OCI-LY3 (cell line): ENCODE measurements at regions not wholly inside any gene's neighbourhood (a gene's known extent, or its start where the extent isn't known, plus 50 kb on each side); places are given as distances from the start of the nearest gene placed in this dataset.

Source experiments
- H2AFZ ChIP-seq: fragments of 200-600, 300-600 bp; shearing (Covaris generic); 2 replicates; pipeline ENCODE4 v1.6.0; 2014; ENCODE audit warnings: antibody characterized with exemption, low read depth, low read length
- H3K27ac ChIP-seq: fragments of 200-600, 300-600 bp; sonication (generic); 2 replicates; pipeline ENCODE4 v1.5.1; 2014; ENCODE audit warnings: mild to moderate bottlenecking, low read length, moderate library complexity, mixed read lengths
- H3K27me3 ChIP-seq: fragments of 200-600, 300-600 bp; sonication (generic); 2 replicates; pipeline ENCODE4 v1.6.1; 2014; ENCODE audit warnings: low read depth, low read length, mixed read lengths
- H3K36me3 ChIP-seq: fragments of 200-600, 300-600 bp; sonication (generic); replicated peaks from 2 replicates; pipeline ENCODE3; 2014; ENCODE audit warnings: low read depth, low read length, mixed read lengths
- H3K4me1 ChIP-seq: fragments of 300-600, 200-600 bp; sonication (generic); 2 replicates; pipeline ENCODE4 v1.6.1; 2014; ENCODE audit warnings: low read length, mixed read lengths
- H3K4me2 ChIP-seq: fragments of 200-600, 300-600 bp; sonication (generic); 2 replicates; pipeline ENCODE4 v1.6.1; 2014; ENCODE audit warnings: low read length, mixed read lengths
- H3K4me3 ChIP-seq: fragments of 300-600, 200-600 bp; sonication (generic); 2 replicates; pipeline ENCODE4 v1.5.1; 2014; ENCODE audit warnings: antibody characterized with exemption, mild to moderate bottlenecking, low read length, moderate library complexity
- H3K79me2 ChIP-seq: fragments of 300-600, 200-600 bp; shearing (Covaris generic); 2 replicates; pipeline ENCODE4 v1.6.1; 2014; ENCODE audit warnings: mild to moderate bottlenecking, low read length, mixed read lengths
- H3K9ac ChIP-seq: fragments of 300-600, 200-600 bp; shearing (Covaris generic); 2 replicates; pipeline ENCODE4 v1.6.0; 2014; ENCODE audit warnings: mild to moderate bottlenecking, low read length, moderate library complexity
- H3K9me3 ChIP-seq: fragments of 200-600, 300-600 bp; shearing (Covaris generic); 2 replicates; pipeline ENCODE4 v1.6.1; 2014; ENCODE audit warnings: low read length, mixed read lengths; ENCODE audit not compliant: insufficient read depth
- H4K20me1 ChIP-seq: fragments of 200-600, 300-600 bp; sonication (generic); 2 replicates; pipeline ENCODE4 v1.6.1; 2016; ENCODE audit warnings: low read length, mixed read lengths; ENCODE audit not compliant: insufficient read depth
- EZH2phosphoT487 ChIP-seq: fragments of 200-600 bp; shearing (Covaris generic); IDR thresholded peaks from 2 replicates; pipeline ENCODE4 v1.6.1; 2018; ENCODE audit warnings: antibody characterized with exemption, mixed run types, low read depth
- TF ChIP-seq, protein P1 (sequence below): fragments of 200-600, 300-600 bp; sonication (generic); IDR thresholded peaks from 2 replicates; pipeline ENCODE4 v1.5.1; 2014; ENCODE audit warnings: antibody characterized with exemption, low read length, low read depth

DNA sequence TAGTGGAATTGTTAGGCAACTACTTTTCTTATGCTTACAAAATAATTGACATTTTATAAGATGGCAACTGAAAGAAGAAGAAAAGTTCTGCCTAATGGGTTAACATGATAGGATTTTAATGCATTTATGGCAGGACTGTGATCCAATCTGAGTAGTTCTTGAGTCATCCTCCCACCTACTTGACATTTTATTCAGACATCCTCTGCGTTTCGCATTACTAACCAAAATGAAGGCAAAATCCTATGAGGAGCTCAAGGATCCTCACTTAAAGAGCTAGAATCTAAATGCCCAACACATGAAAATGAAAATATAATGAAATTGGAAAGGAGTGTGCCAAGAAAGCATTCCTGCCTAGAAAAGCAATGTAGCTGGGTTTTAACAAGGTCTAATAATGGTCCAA lies 581.1 kb upstream of the SEMA6D start:
- Histone ChIP-seq H3K27ac (no peak overlapping the region), H3K4me3 (no peak overlapping the region), H3K4me1 (no peaks in the 10 kb centered on the region), H3K36me3 (no peaks in the 10 kb centered on the region), H3K9me3 (no peaks in the 10 kb centered on the region), H2AFZ (no peak overlapping the region), H3K79me2 (no peaks in the 10 kb centered on the region), H3K4me2 (no peak overlapping the region), H4K20me1 (no peaks in the 10 kb centered on the region), H3K9ac (no peak overlapping the region), H3K27me3 (no peaks in the 10 kb centered on the region)
- TF ChIP-seq, protein P1, sequence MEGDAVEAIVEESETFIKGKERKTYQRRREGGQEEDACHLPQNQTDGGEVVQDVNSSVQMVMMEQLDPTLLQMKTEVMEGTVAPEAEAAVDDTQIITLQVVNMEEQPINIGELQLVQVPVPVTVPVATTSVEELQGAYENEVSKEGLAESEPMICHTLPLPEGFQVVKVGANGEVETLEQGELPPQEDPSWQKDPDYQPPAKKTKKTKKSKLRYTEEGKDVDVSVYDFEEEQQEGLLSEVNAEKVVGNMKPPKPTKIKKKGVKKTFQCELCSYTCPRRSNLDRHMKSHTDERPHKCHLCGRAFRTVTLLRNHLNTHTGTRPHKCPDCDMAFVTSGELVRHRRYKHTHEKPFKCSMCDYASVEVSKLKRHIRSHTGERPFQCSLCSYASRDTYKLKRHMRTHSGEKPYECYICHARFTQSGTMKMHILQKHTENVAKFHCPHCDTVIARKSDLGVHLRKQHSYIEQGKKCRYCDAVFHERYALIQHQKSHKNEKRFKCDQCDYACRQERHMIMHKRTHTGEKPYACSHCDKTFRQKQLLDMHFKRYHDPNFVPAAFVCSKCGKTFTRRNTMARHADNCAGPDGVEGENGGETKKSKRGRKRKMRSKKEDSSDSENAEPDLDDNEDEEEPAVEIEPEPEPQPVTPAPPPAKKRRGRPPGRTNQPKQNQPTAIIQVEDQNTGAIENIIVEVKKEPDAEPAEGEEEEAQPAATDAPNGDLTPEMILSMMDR = no peak
- TF ChIP-seq EZH2phosphoT487 = no peak

DNA sequence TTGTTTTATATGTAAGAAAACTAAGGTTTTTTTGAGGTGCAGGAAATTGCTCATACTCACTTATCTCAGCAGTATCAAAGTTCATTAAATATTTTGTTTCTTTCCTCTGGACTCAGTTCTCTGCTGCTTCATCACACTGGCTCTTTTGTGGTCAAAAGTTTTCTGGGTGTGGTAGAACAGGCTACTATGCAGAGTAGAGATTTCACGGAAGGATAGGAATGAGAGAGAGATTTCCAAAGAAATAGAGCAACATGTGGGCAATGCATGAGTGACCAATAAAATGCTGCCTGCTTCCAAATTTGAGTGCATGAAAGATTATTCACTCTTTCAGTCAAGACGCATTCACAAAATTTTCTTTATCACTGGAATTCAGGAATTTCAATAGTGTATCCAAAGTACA lies 577.3 kb upstream of the SEMA6D start:
- H3K4me2 ChIP-seq = no peak overlapping the region
- H4K20me1 ChIP-seq = no peaks in the 10 kb centered on the region
- H3K9ac ChIP-seq = no peak overlapping the region
- no peaks in the 10 kb centered on the region for H3K27me3 ChIP-seq
- no peaks in the 10 kb centered on the region for H3K36me3 ChIP-seq
- no peak for TF ChIP-seq EZH2phosphoT487
- TF ChIP-seq, protein P1 = no peak
- no peak overlapping the region for H3K4me3 ChIP-seq
- H3K4me1 ChIP-seq = no peaks in the 10 kb centered on the region
- H2AFZ ChIP-seq = no peak overlapping the region
- no peak overlapping the region for H3K27ac ChIP-seq
- H3K9me3 ChIP-seq = no peaks in the 10 kb centered on the region
- H3K79me2 ChIP-seq = no peaks in the 10 kb centered on the region

DNA sequence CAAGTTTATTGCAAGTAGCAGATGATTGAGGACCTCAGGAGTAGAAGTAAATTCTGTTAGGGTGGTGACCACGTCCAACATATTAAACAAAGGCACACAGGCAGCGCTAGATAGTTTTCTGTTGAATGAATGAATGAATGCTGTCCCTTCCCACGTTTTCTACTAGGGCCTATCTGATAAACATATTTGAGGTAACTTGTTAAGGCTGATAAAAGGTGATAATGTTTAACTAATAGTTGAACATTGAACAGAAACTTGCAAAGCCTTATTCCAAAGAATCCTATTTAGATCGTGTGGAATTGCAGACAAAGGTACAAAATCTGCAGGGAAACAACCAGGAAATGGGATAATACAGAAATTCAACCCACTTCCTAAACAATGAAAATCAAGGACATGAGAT lies 559.5 kb upstream of the SEMA6D start:
- Histone ChIP-seq H2AFZ (no peak overlapping the region), H3K4me3 (no peak overlapping the region), H3K79me2 (no peaks in the 10 kb centered on the region), H4K20me1 (no peaks in the 10 kb centered on the region), H3K9ac (no peak overlapping the region), H3K9me3 (no peaks in the 10 kb centered on the region), H3K27me3 (no peaks in the 10 kb centered on the region), H3K4me1 (no peaks in the 10 kb centered on the region), H3K36me3 (no peaks in the 10 kb centered on the region), H3K27ac (no peak overlapping the region), H3K4me2 (no peak overlapping the region)
- no peak for TF ChIP-seq EZH2phosphoT487
- TF ChIP-seq, protein P1 = no peak

DNA sequence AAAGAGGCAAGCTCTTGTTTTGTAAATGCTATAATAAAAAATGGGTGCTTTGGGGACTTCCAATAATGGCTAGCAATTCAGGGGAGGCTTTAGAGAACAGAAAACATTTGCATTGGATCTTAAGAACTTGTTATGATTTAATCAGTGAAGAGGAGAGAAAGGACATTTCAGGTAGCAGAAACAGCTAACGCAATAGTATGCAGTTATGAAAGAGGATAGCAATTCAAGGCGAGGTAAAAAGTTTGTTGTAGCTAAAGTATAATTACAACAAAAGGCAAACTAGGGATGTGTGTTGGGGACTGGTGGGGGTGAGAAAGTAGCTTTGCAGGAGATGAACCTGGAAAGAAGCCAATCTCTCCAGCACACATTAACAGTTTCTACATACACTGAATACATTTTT lies 558.7 kb upstream of the SEMA6D start:
- no peak overlapping the region for H3K4me2 ChIP-seq
- no peaks in the 10 kb centered on the region for H3K4me1 ChIP-seq
- H3K9me3 ChIP-seq = no peaks in the 10 kb centered on the region
- no peaks in the 10 kb centered on the region for H4K20me1 ChIP-seq
- no peaks in the 10 kb centered on the region for H3K27me3 ChIP-seq
- no peak overlapping the region for H3K27ac ChIP-seq
- no peak overlapping the region for H3K4me3 ChIP-seq
- no peaks in the 10 kb centered on the region for H3K79me2 ChIP-seq
- no peak overlapping the region for H3K9ac ChIP-seq
- H2AFZ ChIP-seq = no peak overlapping the region
- H3K36me3 ChIP-seq = no peaks in the 10 kb centered on the region
- TF ChIP-seq, protein P1 = no peak
- no peak for TF ChIP-seq EZH2phosphoT487
